Liver (tissue), 8 donors: ENCODE measurements at regions not wholly inside any gene's neighbourhood (a gene's known extent, or its start where the extent isn't known, plus 50 kb on each side); places are given as distances from the start of the nearest gene placed in this dataset.

Source experiments
- DNase-seq: peaks from one replicate; pipeline ENCODE4 v3.0.0-alpha.2; 2017; ENCODE audit warnings: low spot score
- H3K27ac ChIP-seq, 2 donors: one replicate each; pipeline ENCODE4 v1.7.0; 2013; ENCODE audit warnings: inconsistent platforms in 2 of 2, low read length in 2 of 2, control low read depth in 1 of 2, low read depth in 1 of 2, mild to moderate bottlenecking in 1 of 2
- H3K27me3 ChIP-seq, 4 donors: one replicate each; pipeline versions ENCODE4 v1.6.1 to v1.7.0; 2013; ENCODE audit warnings: low read length in 3 of 4, inconsistent platforms in 1 of 4, mild to moderate bottlenecking in 1 of 4, moderate library complexity in 1 of 4; ENCODE audit not compliant: control insufficient read depth in 4 of 4, insufficient read depth in 4 of 4
- H3K36me3 ChIP-seq, 4 donors: one replicate each; pipeline versions ENCODE4 v1.6.1 to v1.7.0; 2013; ENCODE audit warnings: low read length in 3 of 4, mild to moderate bottlenecking in 3 of 4, low read depth in 1 of 4, moderate library complexity in 1 of 4; ENCODE audit not compliant: control insufficient read depth in 4 of 4, insufficient read depth in 3 of 4
- H3K4me1 ChIP-seq, 4 donors: one replicate each; pipeline versions ENCODE4 v1.6.1 to v1.7.0; 2013; ENCODE audit warnings: low read length in 3 of 4, mild to moderate bottlenecking in 3 of 4, moderate library complexity in 1 of 4; ENCODE audit not compliant: control insufficient read depth in 4 of 4, insufficient read depth in 4 of 4
- H3K4me3 ChIP-seq, 3 donors: one replicate each; pipeline versions ENCODE4 v1.6.1 to v1.7.0; 2013; ENCODE audit warnings: low read length in 3 of 3, control low read depth in 1 of 3, low read depth in 1 of 3, mild to moderate bottlenecking in 1 of 3
- H3K9ac ChIP-seq, 2 donors: one replicate each; pipeline ENCODE4 v1.7.0; 2013; ENCODE audit warnings: low read length in 2 of 2, mild to moderate bottlenecking in 2 of 2, moderate library complexity in 2 of 2, control low read depth in 1 of 2, low read depth in 1 of 2
- H3K9me3 ChIP-seq, 4 donors: one replicate each; pipeline versions ENCODE4 v1.6.1 to v1.7.0; 2013; ENCODE audit warnings: low read length in 3 of 4; ENCODE audit not compliant: control insufficient read depth in 4 of 4
- EGR1 ChIP-seq, 2 donors: IDR thresholded peaks; 2 replicates each; pipeline ENCODE4 v1.6.1; 2016 to 2018; ENCODE audit warnings: antibody characterized with exemption in 2 of 2, low read depth in 2 of 2
- FOXA1 ChIP-seq: IDR thresholded peaks from 2 replicates; pipeline ENCODE4 v1.6.1; 2016; ENCODE audit warnings: antibody characterized with exemption
- GABPA ChIP-seq, 2 donors: IDR thresholded peaks in 1 of 2; conservative IDR thresholded peaks in 1 of 2; 2 replicates each; pipeline ENCODE4 v1.6.1; 2016; ENCODE audit warnings: antibody characterized with exemption in 2 of 2, mild to moderate bottlenecking in 1 of 2, moderate library complexity in 1 of 2
- HNF4A ChIP-seq, 2 donors: conservative IDR thresholded peaks; 2 replicates each; pipeline ENCODE4 v1.6.1; 2016; ENCODE audit warnings: antibody characterized with exemption in 2 of 2, mild to moderate bottlenecking in 2 of 2
- HNF4G ChIP-seq: IDR thresholded peaks from 2 replicates; pipeline ENCODE4 v1.6.1; 2016; ENCODE audit warnings: antibody characterized with exemption
- JUND ChIP-seq, 2 donors: IDR thresholded peaks; 2 replicates each; pipeline ENCODE4 v1.6.1; 2016; ENCODE audit warnings: antibody characterized with exemption in 2 of 2
- NR2F2 ChIP-seq: IDR thresholded peaks from 2 replicates; pipeline ENCODE4 v1.6.1; 2016; ENCODE audit warnings: antibody characterized with exemption
- RAD21 ChIP-seq, 2 donors: IDR thresholded peaks; 2 replicates each; pipeline ENCODE4 v1.6.1; 2016; ENCODE audit warnings: antibody characterized with exemption in 2 of 2, mild to moderate bottlenecking in 2 of 2
- RXRA ChIP-seq, 2 donors: IDR thresholded peaks; 2 replicates each; pipeline ENCODE4 v1.6.1; 2017 to 2018; ENCODE audit warnings: antibody characterized with exemption in 2 of 2, mild to moderate bottlenecking in 1 of 2
- SP1 ChIP-seq: IDR thresholded peaks from 2 replicates; pipeline ENCODE4 v1.6.1; 2018; ENCODE audit warnings: antibody characterized with exemption, mild to moderate bottlenecking
- TAF1 ChIP-seq: conservative IDR thresholded peaks from 2 replicates; pipeline ENCODE4 v1.6.1; 2016; ENCODE audit warnings: antibody characterized with exemption, mild to moderate bottlenecking
- YY1 ChIP-seq: IDR thresholded peaks from 2 replicates; pipeline ENCODE4 v1.6.1; 2016; ENCODE audit warnings: antibody characterized with exemption, mild to moderate bottlenecking
- WGBS: extraction: QIAGEN DNeasy Blood & Tissue Kit; methylation state at CpG from one replicate; pipeline ENCODE4 v1.1.7; 2013; 5-methylcytosine and 5-hydroxymethylcytosine counted together
- TF ChIP-seq, protein P1 (sequence below): fragments of 150-350 bp; IDR thresholded peaks from 2 replicates; pipeline ENCODE4 v1.5.1; 2017; ENCODE audit warnings: improper control_type of control experiment, low read depth, low read length; ENCODE audit not compliant: missing input control
- TF ChIP-seq, protein P2 (sequence below): IDR thresholded peaks from 2 replicates; pipeline ENCODE4 v1.6.1; 2016; ENCODE audit warnings: antibody characterized with exemption
- TF ChIP-seq, protein P3 (sequence below): IDR thresholded peaks from 2 replicates; pipeline ENCODE4 v1.6.1; 2016; ENCODE audit warnings: antibody characterized with exemption, mild to moderate bottlenecking
- TF ChIP-seq, protein P4 (sequence below): IDR thresholded peaks from 2 replicates; pipeline ENCODE4 v1.6.1; 2016; ENCODE audit warnings: antibody characterized with exemption
- donor health status: healthy.
- donor health status: healthy.
- donor health status: healthy.
- donor health status: healthy.
- donor health status: healthy.

DNA sequence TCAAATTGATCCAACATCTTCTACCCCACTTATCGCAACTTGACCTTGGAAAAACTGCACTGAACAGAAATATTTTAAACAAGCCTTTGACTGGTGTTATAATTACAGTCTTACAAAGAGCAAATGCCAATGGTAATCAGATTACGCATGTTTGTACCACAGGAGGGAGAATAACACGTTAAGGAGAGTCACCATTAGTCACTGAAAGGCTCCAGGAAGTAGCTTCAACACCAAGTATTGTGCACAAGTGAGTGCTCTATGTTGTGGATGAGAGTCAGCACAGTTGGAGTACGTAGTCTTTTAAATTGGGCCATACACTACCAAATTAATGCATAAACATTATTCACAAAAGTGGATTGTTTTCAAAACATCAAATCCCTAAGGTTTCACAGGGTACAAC is 1081.5 kb upstream of the TENM3 start:
- DNase-seq = no peak
- no peaks in the 10 kb centered on the region for H3K36me3 ChIP-seq
- no peak overlapping the region for H3K9ac ChIP-seq
- peaks cover 0 to 3% (median 0%) of the 10 kb centered on the region in 4 donors for H3K27me3 ChIP-seq
- H3K4me3 ChIP-seq = no peak overlapping the region
- H3K9me3 ChIP-seq = no peaks in the 10 kb centered on the region
- H3K27ac ChIP-seq = no peak overlapping the region
- no peaks in the 10 kb centered on the region for H3K4me1 ChIP-seq
- 39% methylated on average over 4 of the region's 4 CpGs for WGBS
- TF ChIP-seq YY1 = no peak
- TF ChIP-seq GABPA (IDR thresholded peaks at IDR 0.05 in 1 of 2, conservative IDR thresholded peaks at IDR 0.05 in 1 of 2) = no peak
- TF ChIP-seq NR2F2 = no peak
- TF ChIP-seq, protein P1, sequence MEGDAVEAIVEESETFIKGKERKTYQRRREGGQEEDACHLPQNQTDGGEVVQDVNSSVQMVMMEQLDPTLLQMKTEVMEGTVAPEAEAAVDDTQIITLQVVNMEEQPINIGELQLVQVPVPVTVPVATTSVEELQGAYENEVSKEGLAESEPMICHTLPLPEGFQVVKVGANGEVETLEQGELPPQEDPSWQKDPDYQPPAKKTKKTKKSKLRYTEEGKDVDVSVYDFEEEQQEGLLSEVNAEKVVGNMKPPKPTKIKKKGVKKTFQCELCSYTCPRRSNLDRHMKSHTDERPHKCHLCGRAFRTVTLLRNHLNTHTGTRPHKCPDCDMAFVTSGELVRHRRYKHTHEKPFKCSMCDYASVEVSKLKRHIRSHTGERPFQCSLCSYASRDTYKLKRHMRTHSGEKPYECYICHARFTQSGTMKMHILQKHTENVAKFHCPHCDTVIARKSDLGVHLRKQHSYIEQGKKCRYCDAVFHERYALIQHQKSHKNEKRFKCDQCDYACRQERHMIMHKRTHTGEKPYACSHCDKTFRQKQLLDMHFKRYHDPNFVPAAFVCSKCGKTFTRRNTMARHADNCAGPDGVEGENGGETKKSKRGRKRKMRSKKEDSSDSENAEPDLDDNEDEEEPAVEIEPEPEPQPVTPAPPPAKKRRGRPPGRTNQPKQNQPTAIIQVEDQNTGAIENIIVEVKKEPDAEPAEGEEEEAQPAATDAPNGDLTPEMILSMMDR = no peak
- TF ChIP-seq HNF4G = no peak
- TF ChIP-seq FOXA1 = no peak
- no peak for TF ChIP-seq HNF4A (conservative IDR thresholded peaks at IDR 0.05)
- TF ChIP-seq, protein P2, sequence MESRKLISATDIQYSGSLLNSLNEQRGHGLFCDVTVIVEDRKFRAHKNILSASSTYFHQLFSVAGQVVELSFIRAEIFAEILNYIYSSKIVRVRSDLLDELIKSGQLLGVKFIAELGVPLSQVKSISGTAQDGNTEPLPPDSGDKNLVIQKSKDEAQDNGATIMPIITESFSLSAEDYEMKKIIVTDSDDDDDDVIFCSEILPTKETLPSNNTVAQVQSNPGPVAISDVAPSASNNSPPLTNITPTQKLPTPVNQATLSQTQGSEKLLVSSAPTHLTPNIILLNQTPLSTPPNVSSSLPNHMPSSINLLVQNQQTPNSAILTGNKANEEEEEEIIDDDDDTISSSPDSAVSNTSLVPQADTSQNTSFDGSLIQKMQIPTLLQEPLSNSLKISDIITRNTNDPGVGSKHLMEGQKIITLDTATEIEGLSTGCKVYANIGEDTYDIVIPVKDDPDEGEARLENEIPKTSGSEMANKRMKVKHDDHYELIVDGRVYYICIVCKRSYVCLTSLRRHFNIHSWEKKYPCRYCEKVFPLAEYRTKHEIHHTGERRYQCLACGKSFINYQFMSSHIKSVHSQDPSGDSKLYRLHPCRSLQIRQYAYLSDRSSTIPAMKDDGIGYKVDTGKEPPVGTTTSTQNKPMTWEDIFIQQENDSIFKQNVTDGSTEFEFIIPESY = no peak

DNA sequence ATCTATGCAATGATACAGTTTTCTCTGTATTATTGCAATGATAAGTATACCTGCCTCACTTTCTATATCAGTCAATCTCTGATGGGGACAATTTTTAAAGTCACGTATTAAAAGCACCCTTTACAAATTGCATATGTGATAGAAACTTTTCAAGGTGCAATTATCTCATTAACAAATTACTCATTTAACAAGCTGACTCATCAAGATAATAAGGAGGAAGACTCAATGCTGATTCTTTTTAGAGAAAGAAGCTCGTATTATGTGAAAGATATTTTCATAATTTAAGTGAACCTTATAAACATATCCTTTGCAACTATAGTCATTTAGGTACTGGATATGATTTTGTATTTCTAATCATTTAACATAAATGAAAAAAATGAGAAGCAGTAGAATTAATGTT is 1080.9 kb upstream of the TENM3 start:
- TF ChIP-seq, protein P3, sequence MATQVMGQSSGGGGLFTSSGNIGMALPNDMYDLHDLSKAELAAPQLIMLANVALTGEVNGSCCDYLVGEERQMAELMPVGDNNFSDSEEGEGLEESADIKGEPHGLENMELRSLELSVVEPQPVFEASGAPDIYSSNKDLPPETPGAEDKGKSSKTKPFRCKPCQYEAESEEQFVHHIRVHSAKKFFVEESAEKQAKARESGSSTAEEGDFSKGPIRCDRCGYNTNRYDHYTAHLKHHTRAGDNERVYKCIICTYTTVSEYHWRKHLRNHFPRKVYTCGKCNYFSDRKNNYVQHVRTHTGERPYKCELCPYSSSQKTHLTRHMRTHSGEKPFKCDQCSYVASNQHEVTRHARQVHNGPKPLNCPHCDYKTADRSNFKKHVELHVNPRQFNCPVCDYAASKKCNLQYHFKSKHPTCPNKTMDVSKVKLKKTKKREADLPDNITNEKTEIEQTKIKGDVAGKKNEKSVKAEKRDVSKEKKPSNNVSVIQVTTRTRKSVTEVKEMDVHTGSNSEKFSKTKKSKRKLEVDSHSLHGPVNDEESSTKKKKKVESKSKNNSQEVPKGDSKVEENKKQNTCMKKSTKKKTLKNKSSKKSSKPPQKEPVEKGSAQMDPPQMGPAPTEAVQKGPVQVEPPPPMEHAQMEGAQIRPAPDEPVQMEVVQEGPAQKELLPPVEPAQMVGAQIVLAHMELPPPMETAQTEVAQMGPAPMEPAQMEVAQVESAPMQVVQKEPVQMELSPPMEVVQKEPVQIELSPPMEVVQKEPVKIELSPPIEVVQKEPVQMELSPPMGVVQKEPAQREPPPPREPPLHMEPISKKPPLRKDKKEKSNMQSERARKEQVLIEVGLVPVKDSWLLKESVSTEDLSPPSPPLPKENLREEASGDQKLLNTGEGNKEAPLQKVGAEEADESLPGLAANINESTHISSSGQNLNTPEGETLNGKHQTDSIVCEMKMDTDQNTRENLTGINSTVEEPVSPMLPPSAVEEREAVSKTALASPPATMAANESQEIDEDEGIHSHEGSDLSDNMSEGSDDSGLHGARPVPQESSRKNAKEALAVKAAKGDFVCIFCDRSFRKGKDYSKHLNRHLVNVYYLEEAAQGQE = no peak
- TF ChIP-seq NR2F2 = no peak
- no peak for TF ChIP-seq EGR1 (IDR thresholded peaks at IDR 0.05; ENCODE audit: low read depth in 2 of 2)
- TF ChIP-seq, protein P4, sequence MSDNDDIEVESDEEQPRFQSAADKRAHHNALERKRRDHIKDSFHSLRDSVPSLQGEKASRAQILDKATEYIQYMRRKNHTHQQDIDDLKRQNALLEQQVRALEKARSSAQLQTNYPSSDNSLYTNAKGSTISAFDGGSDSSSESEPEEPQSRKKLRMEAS = no peak
- TF ChIP-seq FOXA1 = no peak
- TF ChIP-seq JUND (IDR thresholded peaks at IDR 0.05) = no peak
- TF ChIP-seq, protein P2 = no peak
- no peak for TF ChIP-seq YY1
- TF ChIP-seq RXRA (IDR thresholded peaks at IDR 0.05) = no peak
- TF ChIP-seq TAF1 = no peak
- no peak for TF ChIP-seq GABPA (IDR thresholded peaks at IDR 0.05 in 1 of 2, conservative IDR thresholded peaks at IDR 0.05 in 1 of 2)
- TF ChIP-seq HNF4A (conservative IDR thresholded peaks at IDR 0.05) = no peak
- no peak for TF ChIP-seq SP1
- no peak for TF ChIP-seq RAD21 (IDR thresholded peaks at IDR 0.05)
- TF ChIP-seq, protein P1 = no peak
- TF ChIP-seq HNF4G = no peak
- no peak overlapping the region for H3K27ac ChIP-seq
- peaks cover 0 to 3% (median 0%) of the 10 kb centered on the region in 4 donors for H3K27me3 ChIP-seq
- H3K4me1 ChIP-seq = no peaks in the 10 kb centered on the region
- no peaks in the 10 kb centered on the region for H3K9me3 ChIP-seq
- no peaks in the 10 kb centered on the region for H3K36me3 ChIP-seq
- H3K4me3 ChIP-seq = no peak overlapping the region
- no peak overlapping the region for H3K9ac ChIP-seq
- no peak for DNase-seq
- WGBS = 69% methylated on average over 2 of the region's 2 CpGs
